WTC11 (cell line): ENCODE measurements at regions not wholly inside any gene's neighbourhood (a gene's known extent, or its start where the extent isn't known, plus 50 kb on each side); places are given as distances from the start of the nearest gene placed in this dataset.

Source experiments
- ATAC-seq: fragments of 200-7000 bp; cut with Tn5 transposase; 2 replicates; pipeline ENCODE4 v1.10.0; 2021; ENCODE audit warnings: mild to moderate bottlenecking, moderate library complexity
- CTCF ChIA-PET: fragments of 300-600 bp; sonication (Branson Sonifier 250); formaldehyde crosslinking; loops from one replicate; lab custom pipeline; 2021; ENCODE audit warnings: antibody characterized with exemption; lab: Charles Lee
- POLR2A ChIA-PET: fragments of 350-600 bp; sonication (Branson Sonifier 250); formaldehyde crosslinking; loops from one replicate; lab custom pipeline; 2021; ENCODE audit warnings: antibody characterized with exemption; lab: Charles Lee
- DNase-seq: peaks from one replicate; pipeline ENCODE4 v3.0.0; 2021; ENCODE audit warnings: low spot score
- H3K27ac Mint-ChIP-seq: 2 replicates; pipeline ENCODE4 v1.8.0; 2021; ENCODE audit warnings: mixed read lengths
- H3K27me3 Mint-ChIP-seq: 2 replicates; pipeline ENCODE4 v1.8.0; 2021; ENCODE audit warnings: low read depth, mild to moderate bottlenecking, moderate library complexity, mixed read lengths
- H3K36me3 Mint-ChIP-seq: 2 replicates; pipeline ENCODE4 v1.8.0; 2021; ENCODE audit warnings: mixed read lengths
- H3K4me1 Mint-ChIP-seq: 2 replicates; pipeline ENCODE4 v1.8.0; 2022; ENCODE audit warnings: mixed read lengths
- H3K4me3 Mint-ChIP-seq: 2 replicates; pipeline ENCODE4 v1.8.0; 2021; ENCODE audit warnings: mild to moderate bottlenecking, moderate library complexity, mixed read lengths
- H3K9me3 Mint-ChIP-seq: 2 replicates; pipeline ENCODE4 v1.8.0; 2021; ENCODE audit warnings: mixed read lengths
- CREB1 ChIP-seq: sonication (generic); formaldehyde crosslinking; IDR thresholded peaks from 2 replicates; pipeline ENCODE4 v1.8.0; 2023; ENCODE audit warnings: mild to moderate bottlenecking, missing genetic modification reagents
- GRHL2 ChIP-seq: fragments of 250-450 bp; sonication (Bioruptor Pico); IDR thresholded peaks from 2 replicates; pipeline ENCODE4 v1.8.0; 2022; ENCODE audit warnings: mild to moderate bottlenecking, moderate library complexity; ENCODE audit not compliant: insufficient replicate concordance, severe bottlenecking
- GTF2I ChIP-seq: fragments of 250-450 bp; sonication (Bioruptor Pico); conservative IDR thresholded peaks from 2 replicates; pipeline ENCODE4 v1.4.0; 2021; ENCODE audit warnings: mild to moderate bottlenecking
- HMGA2 ChIP-seq: fragments of 250-450 bp; sonication (Bioruptor Pico); IDR thresholded peaks from 2 replicates; pipeline ENCODE4 v1.4.0; 2021; ENCODE audit warnings: mild to moderate bottlenecking, moderate library complexity
- MYBL2 ChIP-seq: sonication (generic); formaldehyde crosslinking; IDR thresholded peaks from 2 replicates; pipeline ENCODE4 v1.8.1; 2023; ENCODE audit warnings: mild to moderate bottlenecking, moderate library complexity, missing genetic modification reagents
- NFATC4 ChIP-seq: fragments of 250-450 bp; sonication (Bioruptor Pico); IDR thresholded peaks from 2 replicates; pipeline ENCODE4 v1.9.0; 2021; ENCODE audit warnings: mild to moderate bottlenecking
- NR1H2 ChIP-seq: sonication (generic); formaldehyde crosslinking; IDR thresholded peaks from 2 replicates; pipeline ENCODE4 v1.9.0; 2021; ENCODE audit warnings: mild to moderate bottlenecking, moderate library complexity, missing genetic modification reagents
- SMAD3 ChIP-seq: sonication (generic); formaldehyde crosslinking; IDR thresholded peaks from 2 replicates; pipeline ENCODE4 v1.8.0; 2022; ENCODE audit warnings: missing genetic modification reagents, mild to moderate bottlenecking, borderline replicate concordance
- ZNF138 ChIP-seq: sonication (generic); formaldehyde crosslinking; conservative IDR thresholded peaks from 2 replicates; pipeline ENCODE4 v1.8.1; 2022; ENCODE audit warnings: mild to moderate bottlenecking, moderate library complexity, missing genetic modification reagents
- ZNF423 ChIP-seq: fragments of 250-450 bp; sonication (Bioruptor Pico); IDR thresholded peaks from 2 replicates; pipeline ENCODE4 v2.1.2; 2022; ENCODE audit warnings: mild to moderate bottlenecking, moderate library complexity
- TF ChIP-seq, protein P1 (sequence below): fragments of 250-450 bp; sonication (Bioruptor Pico); IDR thresholded peaks from 2 replicates; pipeline ENCODE4 v1.8.0; 2021; ENCODE audit warnings: mild to moderate bottlenecking
- TF ChIP-seq, protein P2 (sequence below): sonication (generic); formaldehyde crosslinking; IDR thresholded peaks from 2 replicates; pipeline ENCODE4 v1.8.1; 2022; ENCODE audit warnings: mild to moderate bottlenecking, missing genetic modification reagents, moderate library complexity, borderline replicate concordance
- TF ChIP-seq, protein P3 (sequence below): sonication (generic); formaldehyde crosslinking; IDR thresholded peaks from 2 replicates; pipeline ENCODE4 v1.8.0; 2023; ENCODE audit warnings: mild to moderate bottlenecking, missing genetic modification reagents
- TF ChIP-seq, protein P4 (sequence below): sonication (generic); formaldehyde crosslinking; IDR thresholded peaks from 2 replicates; pipeline ENCODE4 v1.8.1; 2022; ENCODE audit warnings: missing genetic modification reagents, borderline replicate concordance
- TF ChIP-seq, protein P5 (sequence below): fragments of 250-450 bp; sonication (Bioruptor Pico); conservative IDR thresholded peaks from 2 replicates; pipeline ENCODE4 v1.9.0; 2021; ENCODE audit warnings: mild to moderate bottlenecking
- TF ChIP-seq, protein P6 (sequence below): sonication (generic); formaldehyde crosslinking; IDR thresholded peaks from 2 replicates; pipeline ENCODE4 v1.8.0; 2022; ENCODE audit warnings: mild to moderate bottlenecking, missing genetic modification reagents

DNA sequence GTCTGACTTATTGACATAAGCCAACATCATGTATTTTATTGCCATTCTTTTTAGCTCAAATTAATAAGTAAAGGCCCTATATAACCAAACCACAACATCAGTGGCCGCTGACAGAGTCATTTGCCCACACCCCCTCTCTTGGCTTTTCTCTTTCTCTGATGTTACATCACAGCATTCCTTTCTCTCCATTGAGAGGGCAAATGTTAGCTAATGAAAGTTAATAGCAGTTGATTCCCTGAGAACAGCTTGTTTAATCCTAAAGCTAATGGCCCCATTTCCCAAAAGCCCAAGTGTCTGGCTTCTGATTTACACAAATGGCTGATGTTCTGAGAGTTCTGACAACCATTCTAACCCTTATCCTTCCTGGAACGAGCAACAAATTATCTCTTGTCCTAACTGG is 308.8 kb downstream of the SNAPC1 start (continued):
- TF ChIP-seq, protein P1, sequence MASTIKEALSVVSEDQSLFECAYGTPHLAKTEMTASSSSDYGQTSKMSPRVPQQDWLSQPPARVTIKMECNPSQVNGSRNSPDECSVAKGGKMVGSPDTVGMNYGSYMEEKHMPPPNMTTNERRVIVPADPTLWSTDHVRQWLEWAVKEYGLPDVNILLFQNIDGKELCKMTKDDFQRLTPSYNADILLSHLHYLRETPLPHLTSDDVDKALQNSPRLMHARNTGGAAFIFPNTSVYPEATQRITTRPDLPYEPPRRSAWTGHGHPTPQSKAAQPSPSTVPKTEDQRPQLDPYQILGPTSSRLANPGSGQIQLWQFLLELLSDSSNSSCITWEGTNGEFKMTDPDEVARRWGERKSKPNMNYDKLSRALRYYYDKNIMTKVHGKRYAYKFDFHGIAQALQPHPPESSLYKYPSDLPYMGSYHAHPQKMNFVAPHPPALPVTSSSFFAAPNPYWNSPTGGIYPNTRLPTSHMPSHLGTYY (CRISPR knock-in tag) = no peak
- no peak for TF ChIP-seq SMAD3 (CRISPR knock-in tag)
- TF ChIP-seq HMGA2 (CRISPR knock-in tag) = no peak
- TF ChIP-seq, protein P2, sequence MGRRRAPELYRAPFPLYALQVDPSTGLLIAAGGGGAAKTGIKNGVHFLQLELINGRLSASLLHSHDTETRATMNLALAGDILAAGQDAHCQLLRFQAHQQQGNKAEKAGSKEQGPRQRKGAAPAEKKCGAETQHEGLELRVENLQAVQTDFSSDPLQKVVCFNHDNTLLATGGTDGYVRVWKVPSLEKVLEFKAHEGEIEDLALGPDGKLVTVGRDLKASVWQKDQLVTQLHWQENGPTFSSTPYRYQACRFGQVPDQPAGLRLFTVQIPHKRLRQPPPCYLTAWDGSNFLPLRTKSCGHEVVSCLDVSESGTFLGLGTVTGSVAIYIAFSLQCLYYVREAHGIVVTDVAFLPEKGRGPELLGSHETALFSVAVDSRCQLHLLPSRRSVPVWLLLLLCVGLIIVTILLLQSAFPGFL (CRISPR knock-in tag) = no peak
- TF ChIP-seq CREB1 (CRISPR knock-in tag) = no peak
- TF ChIP-seq, protein P3, sequence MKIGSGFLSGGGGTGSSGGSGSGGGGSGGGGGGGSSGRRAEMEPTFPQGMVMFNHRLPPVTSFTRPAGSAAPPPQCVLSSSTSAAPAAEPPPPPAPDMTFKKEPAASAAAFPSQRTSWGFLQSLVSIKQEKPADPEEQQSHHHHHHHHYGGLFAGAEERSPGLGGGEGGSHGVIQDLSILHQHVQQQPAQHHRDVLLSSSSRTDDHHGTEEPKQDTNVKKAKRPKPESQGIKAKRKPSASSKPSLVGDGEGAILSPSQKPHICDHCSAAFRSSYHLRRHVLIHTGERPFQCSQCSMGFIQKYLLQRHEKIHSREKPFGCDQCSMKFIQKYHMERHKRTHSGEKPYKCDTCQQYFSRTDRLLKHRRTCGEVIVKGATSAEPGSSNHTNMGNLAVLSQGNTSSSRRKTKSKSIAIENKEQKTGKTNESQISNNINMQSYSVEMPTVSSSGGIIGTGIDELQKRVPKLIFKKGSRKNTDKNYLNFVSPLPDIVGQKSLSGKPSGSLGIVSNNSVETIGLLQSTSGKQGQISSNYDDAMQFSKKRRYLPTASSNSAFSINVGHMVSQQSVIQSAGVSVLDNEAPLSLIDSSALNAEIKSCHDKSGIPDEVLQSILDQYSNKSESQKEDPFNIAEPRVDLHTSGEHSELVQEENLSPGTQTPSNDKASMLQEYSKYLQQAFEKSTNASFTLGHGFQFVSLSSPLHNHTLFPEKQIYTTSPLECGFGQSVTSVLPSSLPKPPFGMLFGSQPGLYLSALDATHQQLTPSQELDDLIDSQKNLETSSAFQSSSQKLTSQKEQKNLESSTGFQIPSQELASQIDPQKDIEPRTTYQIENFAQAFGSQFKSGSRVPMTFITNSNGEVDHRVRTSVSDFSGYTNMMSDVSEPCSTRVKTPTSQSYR (CRISPR knock-in tag) = no peak
- TF ChIP-seq NFATC4 = no peak
- TF ChIP-seq ZNF423 (CRISPR knock-in tag) = no peak

DNA sequence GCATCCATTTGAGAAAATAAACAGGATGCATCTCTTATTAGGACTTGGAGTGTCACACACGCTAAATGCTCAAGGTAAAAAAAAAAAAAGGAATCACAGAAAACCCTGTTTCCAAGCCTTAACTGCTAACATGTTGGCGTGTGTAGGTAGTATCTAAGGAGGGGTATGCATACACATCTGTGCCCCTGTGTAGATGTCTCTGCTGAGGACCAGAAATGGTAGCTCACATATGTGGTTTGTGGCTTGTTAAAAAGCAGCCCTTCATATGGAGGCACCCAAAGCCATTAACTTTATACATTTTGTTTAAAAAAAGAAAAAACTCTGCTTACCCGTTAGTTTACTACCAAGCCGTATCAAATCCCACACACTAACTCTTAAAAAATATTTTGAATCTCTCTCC is 314.1 kb downstream of the SNAPC1 start:
- Mint-ChIP-seq H3K27me3 (no peaks in the 10 kb centered on the region), H3K9me3 (no peaks in the 10 kb centered on the region), H3K4me1 (peaks cover 4% of the 10 kb centered on the region; the same call in 1 of the 2 replicates), H3K36me3 (no peaks in the 10 kb centered on the region), H3K4me3 (no peak overlapping the region), H3K27ac (no peak overlapping the region)
- DNase-seq (no peak), ATAC-seq (no peak)
- no peak for TF ChIP-seq NR1H2 (CRISPR knock-in tag)
- TF ChIP-seq, protein P1 (CRISPR knock-in tag) = no peak
- no peak for TF ChIP-seq HMGA2 (CRISPR knock-in tag)
- no peak for TF ChIP-seq GRHL2
- TF ChIP-seq, protein P4, sequence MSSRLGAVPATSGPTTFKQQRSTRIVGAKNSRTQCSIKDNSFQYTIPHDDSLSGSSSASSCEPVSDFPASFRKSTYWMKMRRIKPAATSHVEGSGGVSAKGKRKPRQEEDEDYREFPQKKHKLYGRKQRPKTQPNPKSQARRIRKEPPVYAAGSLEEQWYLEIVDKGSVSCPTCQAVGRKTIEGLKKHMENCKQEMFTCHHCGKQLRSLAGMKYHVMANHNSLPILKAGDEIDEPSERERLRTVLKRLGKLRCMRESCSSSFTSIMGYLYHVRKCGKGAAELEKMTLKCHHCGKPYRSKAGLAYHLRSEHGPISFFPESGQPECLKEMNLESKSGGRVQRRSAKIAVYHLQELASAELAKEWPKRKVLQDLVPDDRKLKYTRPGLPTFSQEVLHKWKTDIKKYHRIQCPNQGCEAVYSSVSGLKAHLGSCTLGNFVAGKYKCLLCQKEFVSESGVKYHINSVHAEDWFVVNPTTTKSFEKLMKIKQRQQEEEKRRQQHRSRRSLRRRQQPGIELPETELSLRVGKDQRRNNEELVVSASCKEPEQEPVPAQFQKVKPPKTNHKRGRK (CRISPR knock-in tag) = no peak
- no peak for TF ChIP-seq MYBL2 (CRISPR knock-in tag)
- TF ChIP-seq, protein P5, sequence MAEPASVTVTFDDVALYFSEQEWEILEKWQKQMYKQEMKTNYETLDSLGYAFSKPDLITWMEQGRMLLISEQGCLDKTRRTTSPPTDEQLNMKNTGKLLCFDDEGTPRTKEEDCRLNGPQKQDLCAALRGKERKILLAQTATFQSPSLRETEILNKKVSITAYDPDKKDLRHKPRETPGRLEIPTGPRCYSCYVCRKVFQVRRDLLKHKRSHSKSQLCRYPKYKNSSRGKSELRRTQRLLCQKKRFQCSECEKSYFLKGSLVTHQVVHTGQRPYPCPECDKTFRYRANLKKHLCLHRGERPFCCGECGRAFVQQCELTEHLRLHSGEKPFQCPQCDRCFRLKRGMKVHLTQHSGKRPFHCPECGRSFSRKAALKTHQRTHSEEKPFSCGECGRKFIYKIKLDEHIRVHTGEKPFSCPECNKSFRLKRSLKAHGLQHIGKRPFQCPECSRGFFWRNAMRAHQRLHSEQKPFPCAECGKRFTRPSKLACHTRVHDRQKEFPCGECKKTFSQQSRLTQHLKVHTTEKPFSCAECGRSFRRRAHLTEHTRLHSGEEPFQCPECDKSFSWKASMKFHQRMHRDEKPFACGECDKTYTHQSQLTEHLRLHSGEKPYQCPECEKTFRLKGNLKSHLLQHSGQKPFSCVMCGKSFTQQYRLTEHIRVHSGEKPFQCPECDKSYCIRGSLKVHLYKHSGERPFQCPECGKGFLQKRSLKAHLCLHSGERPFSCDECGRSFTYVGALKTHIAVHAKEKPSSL (CRISPR knock-in tag) = no peak
- no peak for TF ChIP-seq GTF2I (CRISPR knock-in tag)
- TF ChIP-seq CREB1 (CRISPR knock-in tag) = no peak
- TF ChIP-seq ZNF138 (CRISPR knock-in tag) = no peak
- TF ChIP-seq, protein P6, sequence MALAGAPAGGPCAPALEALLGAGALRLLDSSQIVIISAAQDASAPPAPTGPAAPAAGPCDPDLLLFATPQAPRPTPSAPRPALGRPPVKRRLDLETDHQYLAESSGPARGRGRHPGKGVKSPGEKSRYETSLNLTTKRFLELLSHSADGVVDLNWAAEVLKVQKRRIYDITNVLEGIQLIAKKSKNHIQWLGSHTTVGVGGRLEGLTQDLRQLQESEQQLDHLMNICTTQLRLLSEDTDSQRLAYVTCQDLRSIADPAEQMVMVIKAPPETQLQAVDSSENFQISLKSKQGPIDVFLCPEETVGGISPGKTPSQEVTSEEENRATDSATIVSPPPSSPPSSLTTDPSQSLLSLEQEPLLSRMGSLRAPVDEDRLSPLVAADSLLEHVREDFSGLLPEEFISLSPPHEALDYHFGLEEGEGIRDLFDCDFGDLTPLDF = no peak
- CTCF ChIA-PET = interaction anchor here (1.8 kb wide), 1 partner anchor 50 kb away, joined by 4 read pairs; no protein-coding TSS in a partner anchor
- POLR2A ChIA-PET = no interaction called here
